ENCODE measurements at regions not wholly inside any gene's neighbourhood (a gene's known extent, or its start where the extent isn't known, plus 50 kb on each side); places are given as distances from the start of the nearest gene placed in this dataset.

DNA sequence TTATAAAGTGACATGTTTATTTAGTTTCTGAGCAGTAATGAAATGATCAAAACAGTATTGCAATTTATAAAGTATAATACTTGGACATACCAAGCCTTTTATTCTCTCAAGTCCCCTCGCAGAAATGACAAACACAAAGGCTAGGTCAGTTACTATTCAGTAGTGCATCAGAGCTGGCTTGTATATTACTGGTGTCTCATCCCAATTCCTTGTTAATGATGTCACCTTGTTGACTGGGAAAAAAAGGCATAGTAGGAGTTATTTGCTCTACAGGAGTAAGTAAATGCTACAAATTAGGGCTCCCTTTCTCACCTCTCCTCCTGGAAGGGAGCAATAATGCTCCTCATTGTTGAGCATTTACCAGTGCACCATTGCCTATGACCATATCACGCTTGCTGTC lies 317.6 kb downstream of the CHL1 start:
- no peak overlapping the region for H3K27ac ChIP-seq (ENCODE audit: low read depth, low read length)
- no peaks in the 10 kb centered on the region for H3K27me3 ChIP-seq (ENCODE audit: control insufficient read depth in 5 of 5, insufficient read depth in 4 of 5, low read length in 5 of 5)
- H3K36me3 ChIP-seq (ENCODE audit: control insufficient read depth in 5 of 5, insufficient read depth in 5 of 5, low read length in 5 of 5) = no peaks in the 10 kb centered on the region
- peaks cover 0 to 2% (median 0%) of the 10 kb centered on the region in 5 donors for H3K9me3 ChIP-seq (ENCODE audit: control insufficient read depth in 5 of 5, low read length in 5 of 5)
- H3K4me3 ChIP-seq (ENCODE audit: low read depth in 1 of 5, low read length in 5 of 5) = no peak overlapping the region
- H3K4me1 ChIP-seq (ENCODE audit: control insufficient read depth in 5 of 5, insufficient read depth in 5 of 5, low read length in 5 of 5) = no peaks in the 10 kb centered on the region
- H3K9ac ChIP-seq (ENCODE audit: low read length in 5 of 5) = no peak overlapping the region

DNA sequence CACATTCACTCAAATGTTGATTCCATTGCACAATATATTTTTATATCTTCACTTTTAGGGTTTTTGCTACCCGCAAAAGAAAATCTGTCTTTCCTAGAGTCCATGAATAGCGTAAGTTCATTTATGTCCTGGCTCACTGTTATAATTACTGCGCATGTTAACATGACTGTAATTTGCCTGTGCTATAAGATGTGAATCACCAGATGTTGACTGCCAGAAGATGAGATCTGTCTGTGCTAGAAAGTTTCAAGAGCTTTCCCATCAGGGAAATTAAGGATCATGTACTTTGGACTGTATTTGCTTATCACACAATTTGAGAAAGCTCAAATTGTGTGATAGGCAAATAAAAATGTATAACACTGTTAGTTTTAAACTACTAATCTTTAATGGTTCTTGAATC lies 322.5 kb downstream of the CHL1 start:
- Histone ChIP-seq H3K36me3 (ENCODE audit: control insufficient read depth in 5 of 5, insufficient read depth in 5 of 5, low read length in 5 of 5) (no peaks in the 10 kb centered on the region), H3K9me3 (ENCODE audit: control insufficient read depth in 5 of 5, low read length in 5 of 5) (peaks cover 0 to 2% (median 0%) of the 10 kb centered on the region in 5 donors), H3K9ac (ENCODE audit: low read length in 5 of 5) (no peak overlapping the region), H3K4me3 (ENCODE audit: low read depth in 1 of 5, low read length in 5 of 5) (no peak overlapping the region), H3K27ac (ENCODE audit: low read depth, low read length) (no peak overlapping the region), H3K27me3 (ENCODE audit: control insufficient read depth in 5 of 5, insufficient read depth in 4 of 5, low read length in 5 of 5) (no peaks in the 10 kb centered on the region), H3K4me1 (ENCODE audit: control insufficient read depth in 5 of 5, insufficient read depth in 5 of 5, low read length in 5 of 5) (no peaks in the 10 kb centered on the region)

DNA sequence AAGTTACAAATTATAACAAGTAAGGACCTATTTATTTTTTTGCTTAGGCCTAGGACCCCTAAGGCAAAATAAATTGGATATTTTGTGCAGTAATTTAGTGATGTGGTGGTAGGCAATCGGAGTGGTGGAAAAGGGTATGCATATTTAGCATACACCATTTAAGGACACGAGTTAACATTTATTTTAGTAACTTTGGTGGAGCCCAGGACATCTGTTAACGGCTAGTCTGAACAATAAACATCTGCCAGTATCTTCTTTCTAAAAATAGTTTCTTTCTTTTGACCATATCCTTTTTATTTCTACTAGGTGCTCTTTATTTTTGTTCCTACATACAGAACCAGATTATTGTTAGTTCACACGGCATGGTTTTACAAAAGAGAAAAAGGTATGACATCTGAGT lies 326.3 kb downstream of the CHL1 start:
- H3K9ac ChIP-seq (ENCODE audit: low read length in 5 of 5) = no peak overlapping the region
- no peak overlapping the region for H3K27ac ChIP-seq (ENCODE audit: low read depth, low read length)
- no peaks in the 10 kb centered on the region for H3K27me3 ChIP-seq (ENCODE audit: control insufficient read depth in 5 of 5, insufficient read depth in 4 of 5, low read length in 5 of 5)
- no peak overlapping the region for H3K4me3 ChIP-seq (ENCODE audit: low read depth in 1 of 5, low read length in 5 of 5)
- H3K36me3 ChIP-seq (ENCODE audit: control insufficient read depth in 5 of 5, insufficient read depth in 5 of 5, low read length in 5 of 5) = no peaks in the 10 kb centered on the region
- no peaks in the 10 kb centered on the region for H3K4me1 ChIP-seq (ENCODE audit: control insufficient read depth in 5 of 5, insufficient read depth in 5 of 5, low read length in 5 of 5)
- H3K9me3 ChIP-seq (ENCODE audit: control insufficient read depth in 5 of 5, low read length in 5 of 5) = peaks cover 0 to 2% (median 0%) of the 10 kb centered on the region in 5 donors

DNA sequence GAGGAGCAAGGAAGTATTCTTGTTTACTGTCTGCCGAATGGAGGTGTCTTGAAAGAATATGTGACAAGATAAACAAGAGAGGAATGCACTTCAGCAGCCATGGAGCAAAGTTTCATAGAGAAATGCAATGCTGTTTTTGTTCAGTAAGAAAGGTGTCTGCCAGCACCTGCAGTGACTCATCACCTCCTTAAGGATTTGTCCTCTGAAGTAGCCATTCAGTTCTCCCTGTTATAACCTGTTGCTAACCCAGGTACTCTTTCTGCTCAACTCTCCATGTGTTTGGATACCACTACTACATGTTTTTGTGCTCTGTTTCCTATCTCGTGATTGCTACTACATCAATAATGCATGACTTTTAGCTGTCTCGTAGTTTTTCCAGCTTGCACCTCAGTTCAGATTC lies 328.9 kb downstream of the CHL1 start:
- Histone ChIP-seq H3K27me3 (ENCODE audit: control insufficient read depth in 5 of 5, insufficient read depth in 4 of 5, low read length in 5 of 5) (no peaks in the 10 kb centered on the region), H3K4me3 (ENCODE audit: low read depth in 1 of 5, low read length in 5 of 5) (no peak overlapping the region), H3K4me1 (ENCODE audit: control insufficient read depth in 5 of 5, insufficient read depth in 5 of 5, low read length in 5 of 5) (no peaks in the 10 kb centered on the region), H3K9me3 (ENCODE audit: control insufficient read depth in 5 of 5, low read length in 5 of 5) (no peaks in the 10 kb centered on the region), H3K9ac (ENCODE audit: low read length in 5 of 5) (no peak overlapping the region), H3K36me3 (ENCODE audit: control insufficient read depth in 5 of 5, insufficient read depth in 5 of 5, low read length in 5 of 5) (no peaks in the 10 kb centered on the region), H3K27ac (ENCODE audit: low read depth, low read length) (no peak overlapping the region)

DNA sequence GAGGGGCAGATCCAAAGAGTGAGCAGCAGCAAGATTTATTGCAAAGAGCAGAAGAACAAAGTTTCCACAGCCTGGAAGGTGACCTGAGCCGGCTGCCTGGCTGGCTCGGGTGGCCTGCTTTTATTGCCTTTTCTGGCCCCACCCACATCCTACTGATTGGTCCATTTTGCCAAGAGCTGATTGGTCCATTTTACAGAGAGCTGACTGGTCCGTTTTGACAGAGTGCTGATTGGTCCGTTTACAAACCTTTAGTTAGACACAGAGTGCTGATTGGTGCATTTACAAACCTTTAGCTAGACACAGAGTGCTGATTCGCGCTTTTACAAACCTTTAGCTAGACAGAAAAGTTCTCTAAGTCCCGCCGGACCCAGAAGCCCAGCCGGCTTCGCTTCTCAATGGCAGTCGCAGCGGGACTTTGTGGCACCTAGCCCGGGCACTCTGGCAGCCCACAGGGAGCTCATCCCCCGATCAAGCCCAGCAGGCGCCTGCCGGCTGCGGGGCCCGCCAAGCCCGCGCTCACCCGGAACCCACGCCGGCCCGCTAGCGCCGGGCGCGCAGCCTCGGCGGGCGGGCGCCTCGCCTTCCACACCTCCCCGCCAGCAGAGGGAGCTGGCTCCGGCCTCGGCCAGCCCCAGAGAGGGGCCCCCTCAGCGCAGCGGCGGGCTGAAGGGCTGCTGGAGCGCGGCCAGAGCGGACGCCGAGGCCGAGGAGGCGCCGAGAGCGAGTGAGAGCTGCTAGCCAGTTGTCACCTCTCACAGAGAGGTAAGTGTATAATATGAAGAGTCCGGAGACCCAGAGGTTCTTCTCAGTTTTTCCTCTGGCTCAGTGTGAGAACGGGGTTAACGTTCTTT lies 339.2 kb downstream of the CHL1 start:
- H3K27me3 ChIP-seq (ENCODE audit: control insufficient read depth in 5 of 5, insufficient read depth in 4 of 5, low read length in 5 of 5) = no peaks in the 10 kb centered on the region
- H3K36me3 ChIP-seq (ENCODE audit: control insufficient read depth in 5 of 5, insufficient read depth in 5 of 5, low read length in 5 of 5) = no peaks in the 10 kb centered on the region
- H3K4me1 ChIP-seq (ENCODE audit: control insufficient read depth in 5 of 5, insufficient read depth in 5 of 5, low read length in 5 of 5) = no peaks in the 10 kb centered on the region
- peak overlapping the region; percentile 35 to 67 (median 45) for H3K4me3 ChIP-seq (ENCODE audit: low read depth in 1 of 5, low read length in 5 of 5)
- H3K9ac ChIP-seq (ENCODE audit: low read length in 5 of 5) = peak overlapping the region in 1 of 5 donors; percentile 1
- H3K27ac ChIP-seq (ENCODE audit: low read depth, low read length) = no peak overlapping the region
- peaks cover 0 to 4% (median 3%) of the 10 kb centered on the region in 5 donors for H3K9me3 ChIP-seq (ENCODE audit: control insufficient read depth in 5 of 5, low read length in 5 of 5)

DNA sequence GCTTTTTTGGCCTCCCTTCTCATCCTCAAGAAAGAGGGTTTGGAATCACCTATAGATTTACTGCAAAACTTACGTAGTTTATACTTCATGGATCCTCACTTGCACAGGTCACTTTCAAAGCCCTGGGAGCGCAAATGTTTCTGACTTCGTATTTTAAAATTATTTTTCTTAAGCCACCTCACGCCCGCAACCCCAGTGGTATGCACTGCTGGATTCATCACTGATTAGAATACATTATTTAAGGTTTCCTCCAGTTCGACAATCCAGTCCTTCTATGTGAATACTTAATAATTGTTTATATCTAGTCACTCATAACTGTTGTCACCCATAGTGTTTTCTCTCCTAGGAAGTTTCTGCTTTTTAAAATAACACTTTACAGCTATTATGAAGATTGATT lies 339.9 kb downstream of the CHL1 start:
- Histone ChIP-seq H3K4me3 (ENCODE audit: low read depth in 1 of 5, low read length in 5 of 5) (peak overlapping the region; percentile 35 to 67 (median 45)), H3K27ac (ENCODE audit: low read depth, low read length) (no peak overlapping the region), H3K9ac (ENCODE audit: low read length in 5 of 5) (peak overlapping the region in 1 of 5 donors; percentile 1)

DNA sequence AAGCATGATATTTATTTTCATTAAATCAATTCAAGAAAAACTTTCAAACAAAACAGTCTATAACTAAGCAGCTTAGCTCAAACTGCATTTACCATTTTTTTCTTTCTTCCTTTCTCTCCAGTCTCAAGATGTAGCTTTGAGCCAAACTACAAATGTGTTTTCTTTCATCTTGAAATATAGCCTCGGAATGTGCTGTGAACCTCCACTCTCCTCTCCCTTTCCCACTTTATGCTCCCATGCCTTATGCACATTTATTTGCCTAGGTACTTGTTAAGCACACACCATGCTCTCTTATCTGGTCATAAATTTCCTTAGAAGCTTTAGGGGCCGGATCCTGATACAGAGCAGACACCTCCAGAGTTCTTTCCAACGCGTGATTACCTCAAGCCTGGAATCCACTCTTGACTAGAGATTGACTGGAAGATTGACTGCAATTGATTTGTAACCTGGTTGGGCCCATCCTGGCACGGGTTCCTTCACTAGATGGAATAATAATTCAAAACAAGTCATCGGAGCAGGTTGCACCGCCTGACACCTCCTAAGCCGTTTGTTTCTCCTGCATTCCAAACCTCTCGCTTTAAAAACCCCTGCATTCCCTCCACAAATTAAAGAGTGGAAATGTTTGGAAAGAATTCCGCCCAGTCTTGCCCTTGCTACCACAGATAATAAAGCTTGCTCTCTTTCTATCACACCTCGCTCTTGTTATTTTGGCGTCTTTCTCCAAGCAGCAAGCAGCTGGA lies 344.7 kb downstream of the CHL1 start:
- Histone ChIP-seq H3K27ac (ENCODE audit: low read depth, low read length) (no peak overlapping the region), H3K4me1 (ENCODE audit: control insufficient read depth in 5 of 5, insufficient read depth in 5 of 5, low read length in 5 of 5) (peaks cover 0 to 1% (median 0%) of the 10 kb centered on the region in 5 donors), H3K36me3 (ENCODE audit: control insufficient read depth in 5 of 5, insufficient read depth in 5 of 5, low read length in 5 of 5) (no peaks in the 10 kb centered on the region), H3K27me3 (ENCODE audit: control insufficient read depth in 5 of 5, insufficient read depth in 4 of 5, low read length in 5 of 5) (no peaks in the 10 kb centered on the region), H3K9me3 (ENCODE audit: control insufficient read depth in 5 of 5, low read length in 5 of 5) (no peaks in the 10 kb centered on the region), H3K9ac (ENCODE audit: low read length in 5 of 5) (no peak overlapping the region), H3K4me3 (ENCODE audit: low read depth in 1 of 5, low read length in 5 of 5) (no peak overlapping the region)

More for the DNA sequence above, 339.9 kb downstream of the CHL1 start:
- Histone ChIP-seq H3K27me3 (ENCODE audit: control insufficient read depth in 5 of 5, insufficient read depth in 4 of 5, low read length in 5 of 5) (no peaks in the 10 kb centered on the region), H3K4me1 (ENCODE audit: control insufficient read depth in 5 of 5, insufficient read depth in 5 of 5, low read length in 5 of 5) (no peaks in the 10 kb centered on the region), H3K9me3 (ENCODE audit: control insufficient read depth in 5 of 5, low read length in 5 of 5) (peaks cover 0 to 4% (median 3%) of the 10 kb centered on the region in 5 donors), H3K36me3 (ENCODE audit: control insufficient read depth in 5 of 5, insufficient read depth in 5 of 5, low read length in 5 of 5) (no peaks in the 10 kb centered on the region)

DNA sequence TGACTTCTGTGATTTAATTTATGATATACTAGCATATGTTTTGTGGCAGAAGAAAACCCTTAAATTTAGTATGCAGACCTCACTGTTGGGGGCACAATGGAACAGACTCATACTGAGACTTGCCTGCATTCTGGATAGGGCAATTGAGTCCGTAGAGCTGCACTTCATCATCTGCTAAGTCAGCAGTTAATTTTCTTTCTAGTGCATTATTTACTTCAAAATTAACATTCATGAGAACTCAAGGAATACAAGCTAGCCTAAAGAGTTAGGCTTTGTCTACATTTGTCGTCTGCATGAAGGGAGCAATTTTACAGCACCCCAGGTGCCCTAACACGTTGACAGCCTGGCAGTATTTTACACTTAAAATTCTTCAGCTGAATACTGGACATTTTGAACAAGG lies 345.5 kb downstream of the CHL1 start:
- Histone ChIP-seq H3K4me1 (ENCODE audit: control insufficient read depth in 5 of 5, insufficient read depth in 5 of 5, low read length in 5 of 5) (peaks cover 0 to 1% (median 0%) of the 10 kb centered on the region in 5 donors), H3K27ac (ENCODE audit: low read depth, low read length) (no peak overlapping the region), H3K9ac (ENCODE audit: low read length in 5 of 5) (no peak overlapping the region), H3K4me3 (ENCODE audit: low read depth in 1 of 5, low read length in 5 of 5) (no peak overlapping the region), H3K27me3 (ENCODE audit: control insufficient read depth in 5 of 5, insufficient read depth in 4 of 5, low read length in 5 of 5) (no peaks in the 10 kb centered on the region), H3K9me3 (ENCODE audit: control insufficient read depth in 5 of 5, low read length in 5 of 5) (no peaks in the 10 kb centered on the region), H3K36me3 (ENCODE audit: control insufficient read depth in 5 of 5, insufficient read depth in 5 of 5, low read length in 5 of 5) (no peaks in the 10 kb centered on the region)

DNA sequence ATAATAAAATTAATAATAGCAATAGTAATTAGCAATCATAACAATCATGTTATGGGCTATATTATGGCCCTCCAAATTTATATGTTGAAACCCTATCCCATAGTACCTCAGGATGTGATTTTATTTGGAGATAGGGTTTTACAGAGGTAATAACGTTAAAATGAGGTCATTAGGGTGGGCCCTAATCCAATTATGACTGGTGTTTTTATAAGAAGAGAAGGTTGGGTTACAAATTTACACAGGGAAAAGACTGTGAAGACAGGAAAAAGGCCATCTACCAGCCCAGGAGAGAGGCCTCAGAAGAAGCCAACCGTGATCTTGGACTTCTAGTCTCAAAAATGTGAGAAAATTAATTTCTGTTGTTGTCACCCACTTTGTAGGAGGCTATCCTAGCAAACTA lies 353.1 kb downstream of the CHL1 start:
- Histone ChIP-seq H3K4me1 (ENCODE audit: control insufficient read depth in 5 of 5, insufficient read depth in 5 of 5, low read length in 5 of 5) (peaks cover 0 to 1% (median 0%) of the 10 kb centered on the region in 5 donors), H3K27ac (ENCODE audit: low read depth, low read length) (no peak overlapping the region), H3K9ac (ENCODE audit: low read length in 5 of 5) (no peak overlapping the region), H3K27me3 (ENCODE audit: control insufficient read depth in 5 of 5, insufficient read depth in 4 of 5, low read length in 5 of 5) (no peaks in the 10 kb centered on the region), H3K36me3 (ENCODE audit: control insufficient read depth in 5 of 5, insufficient read depth in 5 of 5, low read length in 5 of 5) (no peaks in the 10 kb centered on the region), H3K9me3 (ENCODE audit: control insufficient read depth in 5 of 5, low read length in 5 of 5) (no peaks in the 10 kb centered on the region), H3K4me3 (ENCODE audit: low read depth in 1 of 5, low read length in 5 of 5) (no peak overlapping the region)

DNA sequence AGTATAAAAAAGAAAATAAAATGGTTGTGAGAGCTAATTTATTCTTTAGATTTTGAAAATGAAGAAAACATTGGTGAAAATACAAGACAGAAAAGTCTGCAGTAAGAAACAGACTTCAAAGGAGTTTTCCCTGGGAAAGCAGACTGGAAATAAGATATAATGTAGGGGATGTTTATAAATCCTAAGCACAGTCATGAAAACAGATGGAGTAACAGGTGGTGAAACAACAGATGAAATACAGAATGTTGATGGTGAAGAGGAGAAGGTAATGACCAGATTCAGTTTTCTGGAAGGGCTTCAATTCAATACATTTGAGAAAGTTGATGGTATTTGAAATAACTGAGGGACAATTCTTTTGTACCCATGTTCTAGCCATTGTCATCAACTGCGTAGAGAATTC lies 353.9 kb downstream of the CHL1 start:
- no peak overlapping the region for H3K4me3 ChIP-seq (ENCODE audit: low read depth in 1 of 5, low read length in 5 of 5)
- H3K27ac ChIP-seq (ENCODE audit: low read depth, low read length) = no peak overlapping the region
- no peaks in the 10 kb centered on the region for H3K27me3 ChIP-seq (ENCODE audit: control insufficient read depth in 5 of 5, insufficient read depth in 4 of 5, low read length in 5 of 5)

More for the DNA sequence above, 353.9 kb downstream of the CHL1 start:
- Histone ChIP-seq H3K9me3 (ENCODE audit: control insufficient read depth in 5 of 5, low read length in 5 of 5) (no peaks in the 10 kb centered on the region), H3K9ac (ENCODE audit: low read length in 5 of 5) (no peak overlapping the region), H3K4me1 (ENCODE audit: control insufficient read depth in 5 of 5, insufficient read depth in 5 of 5, low read length in 5 of 5) (peaks cover 0 to 1% (median 0%) of the 10 kb centered on the region in 5 donors), H3K36me3 (ENCODE audit: control insufficient read depth in 5 of 5, insufficient read depth in 5 of 5, low read length in 5 of 5) (no peaks in the 10 kb centered on the region)
